ENCODE measurements at regions not wholly inside any gene's neighbourhood (a gene's known extent, or its start where the extent isn't known, plus 50 kb on each side); places are given as distances from the start of the nearest gene placed in this dataset.
"Not testable (repeated sequence)": the region's sequence is repeated elsewhere in the genome, so short reads cannot be mapped to it uniquely, and the experiment has no call there.

DNA sequence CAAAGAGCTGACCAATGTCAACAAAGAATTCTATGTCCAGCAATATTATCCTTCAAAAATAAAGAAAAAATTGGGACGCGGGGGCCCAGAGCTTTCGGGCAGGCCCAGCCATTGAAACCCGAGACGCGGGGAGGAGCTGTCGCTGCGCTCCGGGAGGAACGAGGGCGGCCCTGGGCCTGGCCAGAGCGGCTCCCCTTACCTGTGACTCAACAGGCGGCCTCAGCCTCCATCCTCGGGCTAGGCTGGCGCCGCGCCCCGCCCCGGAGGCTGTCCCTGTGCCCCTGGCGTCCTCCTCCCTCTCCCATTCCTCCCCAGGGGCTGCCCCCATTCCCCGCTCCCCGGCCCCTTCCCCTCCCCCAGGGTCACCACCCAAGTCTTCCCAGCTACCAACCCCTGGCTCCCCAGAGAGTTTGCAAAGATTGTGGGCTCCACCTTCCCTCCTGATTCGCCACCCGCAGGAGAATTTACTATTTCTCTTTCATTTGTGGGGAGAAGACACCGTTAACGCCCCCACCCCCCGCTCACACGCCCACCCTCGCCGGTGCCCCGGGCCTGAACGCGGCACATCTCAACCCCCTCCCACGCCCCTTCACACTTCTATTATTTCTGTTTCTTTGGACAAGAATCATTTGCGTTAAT is 127.9 kb downstream of the ARRDC4 start:
- not testable (repeated sequence) for DNase-seq

DNA sequence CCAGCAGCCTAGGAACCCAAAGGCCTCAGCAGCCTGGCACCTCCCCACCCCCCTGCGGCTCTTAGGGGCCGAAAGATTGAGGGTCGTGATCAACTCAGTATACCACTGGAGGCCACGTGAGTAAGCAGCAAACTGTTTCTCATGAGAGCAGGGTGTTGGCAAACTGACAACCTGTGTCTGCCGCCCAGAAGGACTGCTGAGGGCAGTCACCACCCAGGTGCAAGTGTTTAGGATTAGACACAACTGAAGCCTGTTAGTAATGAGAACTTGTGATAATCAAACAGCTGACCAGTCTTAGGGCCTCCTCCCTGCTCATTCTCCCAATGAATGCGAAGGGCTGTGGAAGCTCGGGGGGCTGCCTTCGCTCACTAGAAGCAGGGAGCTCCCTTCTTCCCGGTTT is 128.8 kb downstream of the ARRDC4 start:
- DNase-seq = not testable (repeated sequence)

DNA sequence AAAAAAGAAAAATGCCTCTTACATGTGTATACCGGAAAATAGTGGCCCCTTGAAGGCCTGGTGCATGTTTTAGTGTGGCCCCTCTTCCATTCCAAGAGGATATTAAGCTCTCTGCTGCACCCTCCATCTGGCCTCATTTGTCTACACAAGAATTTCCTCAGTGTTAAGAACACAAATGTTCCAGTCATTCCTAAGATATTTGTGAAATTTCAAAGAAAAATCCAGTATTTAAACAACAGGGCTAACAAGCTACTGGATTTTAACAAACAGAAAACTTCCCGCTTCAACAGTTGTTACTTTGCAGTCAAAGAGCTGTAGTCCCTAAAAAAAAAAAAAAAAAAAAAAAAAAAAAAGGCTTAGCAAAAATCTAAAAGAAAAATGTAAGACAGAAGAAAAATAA is 137.5 kb downstream of the ARRDC4 start:
- DNase-seq = not testable (repeated sequence)

DNA sequence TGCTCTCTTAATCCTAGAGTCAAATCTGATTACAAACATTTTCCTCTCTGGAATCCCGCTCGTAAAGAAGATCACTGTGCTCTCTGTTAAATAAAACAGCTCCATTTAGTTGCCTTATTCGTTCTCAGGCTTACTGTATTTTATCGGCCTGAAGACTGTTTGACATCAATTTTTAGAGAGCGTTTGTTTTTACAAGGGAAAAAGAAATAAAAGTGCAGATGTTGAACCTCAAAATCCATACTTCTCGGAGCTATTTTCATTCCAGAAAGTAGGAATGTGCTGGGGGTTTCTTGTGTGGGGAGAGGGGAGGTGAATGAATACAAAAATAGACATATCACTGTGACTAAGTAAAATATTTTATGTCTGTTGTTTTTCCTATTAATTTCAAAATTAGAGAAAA is 140.1 kb downstream of the ARRDC4 start:
- not testable (repeated sequence) for DNase-seq

DNA sequence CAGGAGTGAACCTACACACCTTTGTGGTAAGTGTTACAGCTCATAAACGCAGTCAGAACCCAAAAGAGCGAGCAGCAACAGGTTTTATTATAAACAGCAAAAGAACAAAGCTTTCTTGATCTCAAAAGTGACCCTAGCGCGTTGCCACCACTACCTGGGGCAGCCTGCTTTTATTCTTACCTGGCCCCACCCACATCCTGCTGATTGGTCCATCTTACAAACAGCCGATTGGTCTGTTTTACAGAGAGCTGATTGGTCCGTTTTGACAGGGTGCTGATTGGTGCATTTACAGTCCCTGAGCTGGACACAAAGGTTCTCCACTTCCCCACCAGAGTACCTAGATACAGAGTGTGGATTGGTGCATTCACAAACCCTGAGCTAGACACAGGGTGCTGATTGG is 143.1 kb downstream of the ARRDC4 start:
- DNase-seq = no peak

DNA sequence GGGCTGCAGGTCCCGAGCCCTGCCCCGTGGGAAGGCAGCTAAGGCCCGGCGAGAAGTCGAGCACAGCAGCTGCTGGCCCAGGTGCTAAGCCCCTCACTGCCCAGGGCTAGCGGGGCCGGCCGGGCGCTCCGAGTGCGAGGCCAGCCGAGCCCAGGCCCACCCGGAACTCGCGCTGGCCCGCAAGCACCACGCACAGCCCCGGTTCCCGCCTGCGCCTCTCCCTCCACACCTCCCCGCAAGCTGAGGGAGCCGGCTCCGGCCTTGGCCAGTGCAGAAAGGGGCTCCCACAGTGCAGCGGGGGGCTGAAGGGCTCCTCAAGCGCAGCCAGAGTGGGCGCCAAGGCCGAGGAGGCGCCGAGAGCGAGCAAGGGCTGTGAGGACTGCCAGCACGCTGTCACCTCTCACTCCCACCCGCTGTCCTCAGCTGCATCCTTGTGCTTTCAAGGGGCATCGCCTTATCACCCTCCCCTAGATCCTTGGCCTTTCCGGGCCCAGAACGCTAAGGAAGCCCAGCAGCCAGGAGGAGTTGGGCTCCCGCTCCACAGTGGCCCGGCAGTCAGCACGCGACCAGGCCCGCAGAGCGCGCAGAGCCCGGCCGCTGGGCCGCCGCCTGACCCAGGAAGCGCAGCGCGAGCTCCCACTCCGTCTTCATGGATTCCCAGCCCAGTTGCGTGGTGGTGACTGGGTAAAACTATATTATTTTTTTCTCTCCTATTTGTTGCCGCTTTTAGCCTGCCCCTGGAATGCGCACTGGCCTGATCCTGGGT is 144.1 kb downstream of the ARRDC4 start:
- DNase-seq = not testable (repeated sequence)

DNA sequence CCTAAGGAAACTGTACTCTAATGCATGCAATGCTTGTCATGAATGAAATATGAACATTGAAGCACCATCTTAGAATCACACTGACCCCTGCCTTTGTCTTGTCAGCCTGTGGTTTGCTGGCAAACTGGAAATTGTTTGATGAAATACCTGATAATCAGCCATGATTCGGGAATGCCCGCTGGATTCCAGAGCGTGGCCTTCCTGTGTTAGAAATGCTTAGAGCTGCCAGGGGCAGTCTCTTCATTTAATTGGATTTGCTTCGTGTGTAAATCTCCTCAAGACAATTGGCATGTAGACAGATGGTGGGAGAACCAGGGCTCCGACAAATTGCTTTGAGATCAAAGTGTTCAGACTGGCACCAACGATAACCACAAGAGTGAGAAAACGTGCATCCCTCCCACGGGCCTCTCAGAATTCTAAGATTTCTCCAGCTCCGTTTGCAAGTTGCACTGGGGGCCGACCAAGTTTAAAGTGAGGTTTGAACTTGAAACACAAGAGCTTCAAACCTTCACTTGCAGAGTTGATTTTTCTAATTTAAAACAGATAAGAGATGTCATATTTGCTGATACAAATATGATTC is 146.2 kb downstream of the ARRDC4 start:
- DNase-seq = not testable (repeated sequence)

DNA sequence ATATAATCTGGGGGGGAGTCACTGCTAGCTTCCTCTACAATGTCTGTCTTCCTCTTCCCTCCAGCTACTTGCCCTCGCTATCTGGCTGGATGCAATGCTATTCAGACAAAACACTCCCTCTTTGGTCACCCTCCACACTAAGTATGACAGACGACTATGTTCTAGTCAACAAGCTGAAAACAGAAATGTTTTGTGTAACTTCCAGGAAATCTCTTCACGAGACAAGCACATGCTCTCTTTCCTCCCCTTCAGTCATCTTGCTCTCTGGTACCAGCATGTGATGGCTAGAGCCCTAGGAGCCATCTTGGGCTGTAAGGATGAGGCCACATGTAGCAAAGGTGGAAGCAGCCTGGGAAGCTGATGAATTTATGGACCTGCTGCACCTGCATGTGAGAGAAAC is 151.3 kb downstream of the ARRDC4 start:
- no peak for DNase-seq

DNA sequence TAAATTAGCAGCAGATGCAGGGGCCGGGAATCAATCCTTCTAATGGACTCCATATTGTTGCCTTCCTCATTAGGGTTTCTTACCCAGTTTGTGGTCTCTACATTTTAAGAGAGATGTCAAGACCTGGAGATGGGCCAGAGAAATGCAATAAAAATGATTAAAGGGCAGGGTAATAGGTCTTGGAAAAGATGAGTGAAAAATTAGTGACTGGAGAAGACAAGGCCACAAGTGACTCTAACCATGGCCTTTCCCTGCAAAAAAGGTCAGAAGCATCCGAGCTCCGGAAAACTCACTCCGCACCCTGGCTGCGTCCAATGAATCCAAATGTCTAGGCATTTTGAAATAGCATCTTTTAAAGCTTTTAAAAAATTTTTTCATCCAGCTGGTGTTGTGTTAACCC is 152.8 kb downstream of the ARRDC4 start:
- DNase-seq = no peak

DNA sequence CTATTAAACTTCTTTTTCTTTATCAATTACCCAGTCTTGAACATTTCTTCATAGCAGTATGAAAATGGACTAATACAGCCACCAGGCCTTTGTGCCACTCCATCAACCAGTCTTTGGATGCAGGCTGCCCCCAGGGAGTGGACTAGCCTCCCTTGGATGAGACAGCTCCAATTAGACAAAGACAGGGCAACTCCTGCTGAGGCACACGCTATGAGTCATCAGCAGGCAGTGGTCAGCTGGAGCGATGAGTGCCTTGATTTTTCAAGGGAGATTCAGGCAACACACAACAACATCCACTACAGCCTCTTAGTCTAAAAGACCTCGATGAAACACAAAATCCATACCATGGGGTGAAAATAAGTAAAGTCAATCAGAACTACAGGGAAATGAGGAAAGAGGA is 160.1 kb downstream of the ARRDC4 start:
- DNase-seq = no peak

DNA sequence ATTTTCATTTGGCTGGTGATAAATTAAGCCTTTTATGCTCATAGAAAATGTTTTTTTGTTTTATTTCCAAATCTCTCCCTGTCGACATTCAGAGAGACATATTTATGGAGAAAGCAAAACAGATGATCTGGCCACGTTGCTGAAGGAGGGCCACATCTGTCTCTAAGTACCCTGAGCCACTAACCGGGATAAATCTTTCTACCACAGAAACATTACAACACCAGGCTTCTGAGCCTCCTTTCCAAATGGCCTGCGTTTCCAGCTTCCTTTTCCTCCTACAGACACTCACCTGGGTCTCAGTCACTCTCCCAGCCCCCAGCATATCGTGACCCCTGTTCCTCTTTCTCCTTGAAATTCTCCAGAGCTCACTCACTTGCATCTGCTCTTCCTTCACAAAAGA is 161.0 kb downstream of the ARRDC4 start:
- no peak for DNase-seq

DNA sequence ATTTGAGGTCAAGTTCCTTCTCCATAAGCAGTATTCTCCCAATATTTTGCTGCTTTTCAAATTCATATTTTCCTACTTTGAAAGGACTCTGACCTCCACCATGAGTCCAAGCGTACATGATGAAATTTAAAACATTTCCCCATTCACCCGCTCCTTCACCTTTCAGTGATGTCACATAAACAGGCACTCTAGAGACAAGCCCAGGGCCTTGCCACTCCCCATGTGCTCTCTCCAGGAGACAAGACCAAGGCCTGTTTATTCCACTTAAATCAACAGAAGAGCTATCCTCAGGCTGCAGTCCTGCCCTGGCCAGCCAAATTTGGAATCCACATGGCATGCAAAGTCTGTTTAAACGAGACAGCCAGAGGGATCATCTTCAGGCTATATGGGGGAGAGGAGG is 161.5 kb downstream of the ARRDC4 start:
- DNase-seq = no peak

DNA sequence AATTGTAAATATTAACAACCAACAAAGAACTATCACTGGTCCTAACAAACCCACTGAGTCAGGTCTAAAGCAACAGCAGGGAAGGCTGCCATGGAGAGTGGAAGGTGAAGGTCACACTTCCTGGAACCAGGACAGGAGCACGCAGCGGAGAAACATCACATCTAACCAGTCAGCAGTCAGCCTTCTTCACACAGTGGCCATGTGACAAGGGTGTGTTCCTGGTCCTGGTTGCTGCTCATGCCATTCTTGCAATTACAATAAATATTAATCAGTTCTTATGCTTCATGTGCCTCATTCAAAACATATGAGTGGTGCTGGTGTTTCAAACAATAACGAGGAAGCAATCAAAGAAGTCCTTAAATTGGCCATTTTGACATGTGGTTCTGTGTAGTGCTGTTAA is 162.8 kb downstream of the ARRDC4 start:
- no peak for DNase-seq

DNA sequence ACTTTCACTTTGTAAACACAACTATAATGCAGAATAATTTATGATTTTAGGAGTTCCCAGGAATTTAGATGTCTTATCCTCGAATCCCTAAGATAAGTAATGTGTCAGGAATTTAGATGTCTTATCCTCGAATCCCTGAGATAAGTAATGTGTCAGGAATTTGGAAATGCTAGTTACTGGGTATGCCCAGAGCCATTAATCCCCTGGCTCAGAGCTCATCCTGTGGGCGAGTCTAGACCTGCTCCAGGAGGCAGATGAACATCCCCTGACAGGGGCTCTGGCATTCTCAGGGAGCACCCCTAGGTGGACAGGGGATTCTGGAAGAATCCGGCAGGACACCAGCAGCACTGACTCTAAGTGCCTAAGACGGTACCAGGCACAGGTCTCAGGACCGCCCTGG is 163.3 kb downstream of the ARRDC4 start:
- no peak for DNase-seq

DNA sequence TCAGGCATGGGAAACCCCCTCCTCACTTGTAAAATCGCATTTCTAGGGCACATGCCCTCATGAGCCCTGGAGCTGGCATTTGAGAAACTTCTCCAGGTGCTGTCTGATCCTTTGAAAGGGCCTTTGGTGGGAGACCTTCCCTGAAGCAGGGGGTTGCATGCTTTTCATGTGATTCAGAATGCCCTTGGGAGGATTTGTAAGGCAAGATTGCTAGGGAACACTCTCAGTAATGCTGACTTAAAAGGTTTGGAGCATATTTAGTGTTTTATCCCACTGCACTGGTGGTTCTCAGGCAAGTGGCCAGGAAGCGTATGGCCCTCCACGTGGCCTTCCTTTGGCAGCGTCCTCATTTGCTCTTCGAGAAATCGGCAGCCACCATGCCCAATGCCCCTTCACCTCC is 164.1 kb downstream of the ARRDC4 start:
- DNase-seq = no peak

DNA sequence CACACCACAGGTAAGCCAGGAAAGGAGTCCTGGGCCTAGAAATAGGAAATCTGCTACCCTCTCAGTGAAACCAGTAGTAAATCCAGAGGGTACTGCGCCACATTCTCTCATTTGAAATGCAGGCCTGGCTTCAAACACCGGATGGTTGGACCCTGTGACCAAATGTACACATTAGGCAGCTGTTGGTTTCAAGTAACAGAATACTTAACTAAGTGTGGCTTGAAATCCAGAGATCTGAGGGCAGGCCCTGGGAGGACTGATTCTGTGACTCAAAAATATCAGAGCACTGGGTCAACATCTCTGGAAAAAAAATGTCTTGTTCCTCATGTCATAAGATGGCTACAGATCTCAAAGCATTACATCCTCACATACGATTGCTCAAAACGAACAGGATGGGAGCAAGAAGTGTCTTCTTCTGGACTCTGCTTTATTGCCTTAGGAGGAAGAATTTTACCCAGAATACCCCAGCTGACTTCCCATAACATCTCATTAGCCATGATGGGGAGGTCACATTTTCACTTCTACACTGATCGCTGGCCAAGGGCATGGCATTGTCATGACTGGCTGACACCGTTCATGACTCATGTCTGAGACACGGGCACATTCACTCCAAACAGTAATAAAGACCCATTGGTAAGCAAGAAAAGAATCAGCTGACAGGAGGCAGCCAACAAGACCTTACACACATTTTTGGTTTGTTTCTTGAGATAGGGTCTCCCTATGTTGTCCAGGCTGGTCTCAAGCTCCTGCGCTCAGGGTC is 166.0 kb downstream of the ARRDC4 start:
- no peak for DNase-seq

DNA sequence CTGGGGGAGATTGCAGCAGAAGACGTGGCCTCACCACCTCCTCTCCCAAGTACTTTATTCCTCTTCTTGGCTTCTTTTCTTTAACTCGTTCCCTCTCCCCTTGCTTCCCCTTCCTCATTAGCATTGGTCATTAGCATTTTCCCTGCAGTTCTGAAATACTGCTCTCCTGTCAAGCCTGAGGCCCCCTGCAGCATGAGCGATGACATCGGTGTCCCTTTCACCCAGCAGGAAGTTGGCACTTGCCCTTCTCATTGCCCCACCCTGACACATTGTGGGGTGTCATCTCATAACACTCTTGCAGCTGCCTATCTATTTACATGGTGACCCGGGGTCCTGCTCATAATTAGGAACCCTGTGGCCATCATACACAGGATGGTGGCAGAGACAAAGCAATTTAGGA is 167.1 kb downstream of the ARRDC4 start:
- DNase-seq = no peak

DNA sequence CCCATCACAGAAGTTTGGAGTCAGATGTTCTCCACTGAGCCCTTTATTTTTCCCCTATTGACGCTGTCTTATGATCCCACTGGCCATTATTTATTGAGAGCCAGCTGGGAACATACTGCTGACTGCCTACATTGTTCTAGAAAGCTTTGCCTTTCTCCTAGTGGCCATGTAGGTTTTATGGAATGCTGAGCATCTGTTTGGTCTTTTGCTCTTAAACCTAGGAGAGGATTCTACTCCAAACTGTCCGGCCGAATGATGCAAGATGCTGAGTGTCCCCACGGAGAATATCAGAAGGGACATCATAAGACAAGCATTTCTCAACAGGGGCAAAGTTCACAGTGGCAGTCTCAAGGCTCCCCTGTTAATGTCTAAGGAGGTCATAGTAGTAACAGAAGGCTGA is 171.4 kb downstream of the ARRDC4 start:
- no peak for DNase-seq

DNA sequence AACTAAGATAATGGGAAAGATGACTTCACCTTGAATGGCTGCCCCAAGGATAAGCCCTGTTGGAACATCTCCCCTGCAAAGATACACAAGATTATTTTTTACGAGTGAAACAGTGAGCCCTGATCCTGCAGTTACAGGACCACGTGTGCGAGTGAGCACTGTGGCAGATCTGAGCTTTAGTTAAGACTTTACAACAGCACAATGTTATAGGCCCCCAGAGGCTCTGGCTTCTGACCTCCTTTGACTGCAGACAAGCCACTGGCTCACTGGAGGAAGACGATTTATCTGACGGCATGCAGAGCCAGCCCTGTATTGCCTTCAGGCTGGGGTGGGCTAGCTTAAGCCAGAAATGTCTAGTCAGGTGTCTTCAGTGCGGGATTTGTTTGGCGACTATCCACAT is 174.4 kb downstream of the ARRDC4 start:
- DNase-seq = no peak

DNA sequence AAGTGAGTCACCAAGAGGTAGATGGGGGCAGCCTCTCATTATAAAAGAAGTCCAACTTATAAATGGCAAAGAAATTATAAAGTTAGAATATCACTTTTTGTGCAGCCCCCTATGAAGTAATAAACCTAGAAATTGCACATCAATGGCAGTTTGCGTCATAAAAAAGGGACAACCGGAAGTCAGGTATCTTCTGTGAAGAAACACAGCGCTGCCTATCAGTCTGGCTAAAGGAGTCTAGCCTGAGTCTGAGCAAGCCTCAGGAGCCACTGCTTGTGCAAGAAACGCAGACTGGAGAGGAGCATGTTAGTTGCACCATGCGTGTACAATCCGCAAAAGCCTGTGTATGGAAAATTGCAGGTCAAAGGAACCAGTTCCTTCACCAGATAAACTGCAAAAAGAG is 178.4 kb downstream of the ARRDC4 start:
- DNase-seq = no peak

DNA sequence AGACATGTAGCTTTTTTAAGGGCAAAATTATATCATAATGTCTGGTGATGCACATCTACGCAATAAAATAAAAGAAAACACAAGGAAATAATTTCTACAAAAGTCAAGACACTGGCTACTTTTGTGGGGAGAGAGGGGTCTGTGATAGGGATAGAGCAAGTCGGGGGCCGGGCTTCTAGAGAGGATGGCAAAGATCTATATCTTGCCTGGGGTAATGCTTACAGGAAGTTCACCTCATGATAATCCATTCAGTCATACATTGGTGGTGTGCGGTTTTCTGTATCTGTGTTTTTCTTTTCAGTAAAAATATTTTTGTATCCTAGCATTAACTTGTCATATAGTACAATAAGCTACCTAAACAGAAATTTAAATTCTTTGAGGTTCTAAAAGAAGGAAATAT is 178.8 kb downstream of the ARRDC4 start:
- no peak for DNase-seq

DNA sequence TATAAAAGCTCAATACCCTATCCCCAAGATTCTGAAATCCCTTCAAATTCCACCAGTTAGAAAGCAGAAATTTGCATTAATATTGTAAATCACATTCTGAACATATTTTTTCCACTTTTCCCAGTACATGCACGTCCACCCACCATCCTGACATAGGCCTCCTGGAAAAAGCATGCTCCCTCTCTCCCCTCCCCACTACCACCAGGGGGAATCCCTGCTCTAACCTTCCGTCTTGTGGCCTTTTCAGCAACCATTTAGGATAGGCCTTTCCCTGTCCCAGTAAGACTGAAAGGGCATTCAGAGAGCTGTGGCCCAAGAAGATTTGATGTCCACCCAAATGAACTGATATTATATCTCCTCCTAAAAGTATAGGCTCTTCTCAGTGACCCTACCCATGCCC is 182.1 kb downstream of the ARRDC4 start:
- no peak for DNase-seq

DNA sequence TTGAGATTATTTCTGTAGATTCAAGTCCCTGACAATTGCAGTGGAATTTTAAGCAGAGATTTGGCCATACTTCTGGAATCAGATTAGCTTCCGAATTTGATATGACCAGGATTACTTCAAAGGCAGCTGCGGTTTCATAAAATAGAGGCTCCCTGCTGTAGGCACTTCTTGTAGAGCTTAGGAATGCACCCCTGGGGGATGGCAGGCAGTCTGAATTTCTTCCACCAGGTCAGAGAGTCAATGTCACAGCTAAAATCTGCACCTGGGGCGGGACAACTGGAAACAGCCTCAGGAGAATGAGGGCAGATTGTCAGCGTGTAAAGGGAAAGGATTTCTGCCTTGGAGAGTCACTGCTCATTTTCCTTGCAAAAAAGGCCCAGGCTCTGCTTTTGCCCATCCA is 182.6 kb downstream of the ARRDC4 start:
- DNase-seq = no peak

DNA sequence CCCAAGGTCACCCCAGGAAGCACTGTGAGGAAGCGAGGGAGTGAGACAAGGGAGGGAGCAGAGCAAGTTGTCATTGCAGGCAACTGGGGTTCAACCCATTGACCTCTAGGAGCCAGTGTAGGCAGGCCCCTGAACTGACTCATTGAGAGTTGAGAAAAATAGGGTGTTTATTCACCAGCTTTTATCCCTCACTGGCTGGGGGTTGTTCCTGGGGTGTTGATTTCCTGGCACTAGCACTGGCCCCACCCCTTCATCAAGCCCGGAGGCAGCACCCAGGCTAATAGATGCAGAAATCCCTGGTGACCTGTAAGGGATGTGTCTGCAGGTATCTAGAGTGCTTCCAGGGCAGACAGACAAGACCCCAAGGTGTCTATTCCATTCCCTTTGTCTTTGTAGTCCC is 183.9 kb downstream of the ARRDC4 start:
- DNase-seq = no peak
